ENCODE measurements at regions not wholly inside any gene's neighbourhood (a gene's known extent, or its start where the extent isn't known, plus 50 kb on each side); places are given as distances from the start of the nearest gene placed in this dataset.

- no peak overlapping the region for H3K4me3 ChIP-seq (replicated peaks; ENCODE audit: low read depth, low read length)
- TF ChIP-seq CTCF (IDR thresholded peaks at IDR 0.05; ENCODE audit: insufficient read depth, low read length, poor library complexity, severe bottlenecking) = no peak
- no peaks in the 10 kb centered on the region for H3K27me3 ChIP-seq (replicated peaks; ENCODE audit: control insufficient read depth, insufficient read depth, low read length)
- H3K36me3 ChIP-seq (ENCODE audit: control insufficient read depth, insufficient read depth, low read length) = no peaks in the 10 kb centered on the region
- no peak for DNase-seq (ENCODE audit: extremely low read depth, insufficient read length)
These were observed 1521.8 kb upstream of the TENM3 start for GRCh38 chr4:180721356-180721755.

GRCh38 chr4:180726611-180727010 lies 1516.6 kb upstream of the TENM3 start:
- Histone ChIP-seq H3K27me3 (replicated peaks; ENCODE audit: control insufficient read depth, insufficient read depth, low read length) (no peaks in the 10 kb centered on the region), H3K36me3 (ENCODE audit: control insufficient read depth, insufficient read depth, low read length) (no peaks in the 10 kb centered on the region), H3K4me3 (replicated peaks; ENCODE audit: low read depth, low read length) (no peak overlapping the region)
- DNase-seq (ENCODE audit: extremely low read depth, insufficient read length) = no peak
- no peak for TF ChIP-seq CTCF (IDR thresholded peaks at IDR 0.05; ENCODE audit: insufficient read depth, low read length, poor library complexity, severe bottlenecking)

GRCh38 chr4:180727478-180727877 lies 1515.7 kb upstream of the TENM3 start:
- no peaks in the 10 kb centered on the region for H3K27me3 ChIP-seq (replicated peaks; ENCODE audit: control insufficient read depth, insufficient read depth, low read length)
- no peak for TF ChIP-seq CTCF (IDR thresholded peaks at IDR 0.05; ENCODE audit: insufficient read depth, low read length, poor library complexity, severe bottlenecking)
- DNase-seq (ENCODE audit: extremely low read depth, insufficient read length) = no peak
- H3K36me3 ChIP-seq (ENCODE audit: control insufficient read depth, insufficient read depth, low read length) = no peaks in the 10 kb centered on the region
- no peak overlapping the region for H3K4me3 ChIP-seq (replicated peaks; ENCODE audit: low read depth, low read length)

GRCh38 chr4:180734753-180735432 lies 1508.3 kb upstream of the TENM3 start:
- no peak for TF ChIP-seq CTCF (IDR thresholded peaks at IDR 0.05; ENCODE audit: insufficient read depth, low read length, poor library complexity, severe bottlenecking)
- no peaks in the 10 kb centered on the region for H3K36me3 ChIP-seq (ENCODE audit: control insufficient read depth, insufficient read depth, low read length)
- no peak overlapping the region for H3K4me3 ChIP-seq (replicated peaks; ENCODE audit: low read depth, low read length)
- DNase-seq (ENCODE audit: extremely low read depth, insufficient read length) = no peak
- H3K27me3 ChIP-seq (replicated peaks; ENCODE audit: control insufficient read depth, insufficient read depth, low read length) = no peaks in the 10 kb centered on the region

GRCh38 chr4:180741703-180742102 lies 1501.5 kb upstream of the TENM3 start:
- Histone ChIP-seq H3K27me3 (replicated peaks; ENCODE audit: control insufficient read depth, insufficient read depth, low read length) (no peaks in the 10 kb centered on the region), H3K4me3 (replicated peaks; ENCODE audit: low read depth, low read length) (no peak overlapping the region), H3K36me3 (ENCODE audit: control insufficient read depth, insufficient read depth, low read length) (no peaks in the 10 kb centered on the region)
- no peak for TF ChIP-seq CTCF (IDR thresholded peaks at IDR 0.05; ENCODE audit: insufficient read depth, low read length, poor library complexity, severe bottlenecking)
- no peak for DNase-seq (ENCODE audit: extremely low read depth, insufficient read length)

GRCh38 chr4:180745019-180745418 lies 1498.2 kb upstream of the TENM3 start:
- Histone ChIP-seq H3K36me3 (ENCODE audit: control insufficient read depth, insufficient read depth, low read length) (no peaks in the 10 kb centered on the region), H3K27me3 (replicated peaks; ENCODE audit: control insufficient read depth, insufficient read depth, low read length) (no peaks in the 10 kb centered on the region), H3K4me3 (replicated peaks; ENCODE audit: low read depth, low read length) (no peak overlapping the region)
- TF ChIP-seq CTCF (IDR thresholded peaks at IDR 0.05; ENCODE audit: insufficient read depth, low read length, poor library complexity, severe bottlenecking) = no peak
- no peak for DNase-seq (ENCODE audit: extremely low read depth, insufficient read length)
